ENCODE measurements at regions not wholly inside any gene's neighbourhood (a gene's known extent, or its start where the extent isn't known, plus 50 kb on each side); places are given as distances from the start of the nearest gene placed in this dataset.

GRCh38 chr17:77755410-77755963, 203.0 kb upstream of the TNRC6C start:
- no peak for DNase-seq (ENCODE audit: extremely low read depth, low read depth)
- TF ChIP-seq, protein P1, sequence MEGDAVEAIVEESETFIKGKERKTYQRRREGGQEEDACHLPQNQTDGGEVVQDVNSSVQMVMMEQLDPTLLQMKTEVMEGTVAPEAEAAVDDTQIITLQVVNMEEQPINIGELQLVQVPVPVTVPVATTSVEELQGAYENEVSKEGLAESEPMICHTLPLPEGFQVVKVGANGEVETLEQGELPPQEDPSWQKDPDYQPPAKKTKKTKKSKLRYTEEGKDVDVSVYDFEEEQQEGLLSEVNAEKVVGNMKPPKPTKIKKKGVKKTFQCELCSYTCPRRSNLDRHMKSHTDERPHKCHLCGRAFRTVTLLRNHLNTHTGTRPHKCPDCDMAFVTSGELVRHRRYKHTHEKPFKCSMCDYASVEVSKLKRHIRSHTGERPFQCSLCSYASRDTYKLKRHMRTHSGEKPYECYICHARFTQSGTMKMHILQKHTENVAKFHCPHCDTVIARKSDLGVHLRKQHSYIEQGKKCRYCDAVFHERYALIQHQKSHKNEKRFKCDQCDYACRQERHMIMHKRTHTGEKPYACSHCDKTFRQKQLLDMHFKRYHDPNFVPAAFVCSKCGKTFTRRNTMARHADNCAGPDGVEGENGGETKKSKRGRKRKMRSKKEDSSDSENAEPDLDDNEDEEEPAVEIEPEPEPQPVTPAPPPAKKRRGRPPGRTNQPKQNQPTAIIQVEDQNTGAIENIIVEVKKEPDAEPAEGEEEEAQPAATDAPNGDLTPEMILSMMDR (IDR thresholded peaks at IDR 0.05; ENCODE audit: low read depth, low read length) = no peak

- TF ChIP-seq, protein P1 (IDR thresholded peaks at IDR 0.05; ENCODE audit: low read depth, low read length) = no peak
- DNase-seq (ENCODE audit: extremely low read depth, low read depth) = no peak
These were observed 202.5 kb upstream of the TNRC6C start for GRCh38 chr17:77756028-77756427.

DNA sequence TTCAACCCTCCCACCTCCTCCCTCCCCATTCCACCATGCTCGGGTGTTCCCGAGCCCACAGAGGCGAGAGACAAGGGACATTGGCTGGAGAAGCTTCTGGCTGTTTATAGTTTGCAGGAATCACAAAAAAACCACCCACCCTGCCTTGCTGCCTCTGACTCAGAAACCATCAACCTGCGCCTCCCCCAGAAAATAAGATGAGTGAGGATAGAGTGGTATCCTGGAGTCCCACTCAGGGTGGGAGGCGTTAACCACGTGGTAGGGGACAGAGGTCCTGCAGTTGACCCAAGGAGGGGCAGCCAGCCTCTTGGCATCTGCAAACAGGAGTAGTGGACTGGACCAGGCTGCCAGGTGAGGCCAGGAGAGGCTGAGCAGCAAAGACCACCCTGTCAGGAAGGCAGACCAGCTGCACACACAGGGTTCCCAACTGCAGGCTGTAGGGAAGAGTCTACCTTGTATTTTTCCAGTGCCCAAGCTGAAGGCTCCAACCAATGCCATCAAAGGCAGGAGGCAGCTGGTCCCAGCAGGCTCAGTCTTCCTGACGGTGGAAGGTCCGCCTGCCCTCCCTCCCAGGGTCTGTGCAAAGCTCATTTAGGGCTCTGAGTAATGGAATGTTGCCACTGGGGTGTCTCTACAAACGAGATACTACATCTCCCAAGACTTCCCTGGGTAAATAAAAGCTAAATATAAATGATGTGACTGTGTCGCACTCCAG, 201.5 kb upstream of the TNRC6C start:
- no peak for DNase-seq (ENCODE audit: extremely low read depth, low read depth)
- TF ChIP-seq, protein P1 (IDR thresholded peaks at IDR 0.05; ENCODE audit: low read depth, low read length) = no peak

DNA sequence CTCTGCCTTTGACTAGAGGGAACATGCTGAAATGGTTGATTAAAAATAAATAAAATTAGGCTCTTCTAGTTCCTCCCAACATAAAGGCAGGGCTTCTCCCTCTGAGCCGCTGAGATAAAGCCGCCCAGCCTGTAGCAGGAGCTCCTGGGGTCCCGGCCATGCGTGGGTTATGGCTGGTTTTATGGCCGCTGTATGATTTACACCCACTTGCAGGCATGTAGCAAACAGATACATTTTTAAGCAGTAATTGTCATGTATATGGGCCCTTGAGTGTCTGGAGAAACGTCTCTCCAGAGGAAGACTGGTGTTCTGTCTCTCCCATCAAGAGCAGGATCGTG, 201.0 kb upstream of the TNRC6C start:
- TF ChIP-seq, protein P1 (IDR thresholded peaks at IDR 0.05; ENCODE audit: low read depth, low read length) = no peak
- DNase-seq (ENCODE audit: extremely low read depth, low read depth) = no peak

DNA sequence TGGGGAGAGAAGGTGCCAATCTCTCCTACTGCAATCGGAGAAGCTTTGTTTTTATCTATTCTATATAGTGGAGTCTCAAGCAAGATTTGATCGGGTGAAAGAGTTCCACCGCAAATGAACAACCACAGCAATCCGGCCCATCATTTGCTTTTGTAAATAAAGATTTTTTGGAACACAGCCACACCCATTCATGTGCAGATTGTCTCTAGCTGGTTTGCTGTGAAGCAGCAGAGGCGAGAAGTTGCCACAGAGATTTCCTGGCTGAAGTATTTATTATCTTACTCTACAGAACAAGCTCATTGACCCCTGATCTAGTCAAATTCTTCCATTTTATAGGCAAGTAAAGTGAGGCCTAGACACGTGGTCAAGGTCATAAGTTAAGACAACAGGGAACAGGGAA, 195.5 kb upstream of the TNRC6C start:
- TF ChIP-seq, protein P1 (IDR thresholded peaks at IDR 0.05; ENCODE audit: low read depth, low read length) = no peak
- no peak for DNase-seq (ENCODE audit: extremely low read depth, low read depth)

DNA sequence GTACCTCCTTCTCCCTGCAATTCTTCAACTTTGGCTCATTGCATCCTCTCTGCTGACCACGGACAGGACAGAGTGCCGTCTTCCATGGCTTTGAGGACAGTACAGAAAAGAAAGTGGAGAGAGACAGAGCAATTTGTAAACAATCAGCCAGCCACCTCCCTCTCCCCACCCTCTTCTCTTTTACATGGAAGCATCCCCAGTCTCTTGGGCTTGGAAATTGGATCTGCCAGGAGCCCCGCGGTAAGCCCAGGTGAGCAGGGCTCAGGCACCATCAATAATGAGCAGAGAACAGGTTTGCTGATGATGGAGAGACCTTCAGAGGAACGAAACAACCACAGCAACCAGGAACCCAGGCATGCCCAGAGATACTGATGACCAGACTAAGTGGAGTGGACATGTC, 194.9 kb upstream of the TNRC6C start:
- TF ChIP-seq, protein P1 (IDR thresholded peaks at IDR 0.05; ENCODE audit: low read depth, low read length) = no peak
- no peak for DNase-seq (ENCODE audit: extremely low read depth, low read depth)

- no peak for DNase-seq (ENCODE audit: extremely low read depth, low read depth)
These were observed 193.2 kb upstream of the TNRC6C start for GRCh38 chr17:77765292-77765691.

More at GRCh38 chr17:77765292-77765691, 193.2 kb upstream of the TNRC6C start:
- TF ChIP-seq, protein P1 (IDR thresholded peaks at IDR 0.05; ENCODE audit: low read depth, low read length) = no peak

Data from AG09319 (cell line).